K562 (cell line): ENCODE measurements at regions not wholly inside any gene's neighbourhood (a gene's known extent, or its start where the extent isn't known, plus 50 kb on each side); places are given as distances from the start of the nearest gene placed in this dataset.

ENCODE experiments used
- CHD2 ChIP-seq: IDR thresholded peaks from 2 replicates; pipeline ENCODE4 v1.6.1; 2011; ENCODE audit warnings: low read depth, low read length
- EHMT2 ChIP-seq: fragments of 450-650 bp; IDR thresholded peaks from 2 replicates; pipeline ENCODE4 v1.6.1; 2018; ENCODE audit warnings: antibody characterized with exemption
- ETV5 ChIP-seq: sonication (generic); formaldehyde crosslinking; IDR thresholded peaks from 2 replicates; pipeline ENCODE4 v1.4.0; 2020; ENCODE audit warnings: low read depth, mild to moderate bottlenecking, missing genetic modification reagents
- HMGXB4 ChIP-seq: sonication (generic); formaldehyde crosslinking; IDR thresholded peaks from 2 replicates; pipeline ENCODE4 v1.8.1; 2023; ENCODE audit warnings: mild to moderate bottlenecking, missing genetic modification reagents
- MYNN ChIP-seq, 2 experiments: sonication (generic); formaldehyde crosslinking in 1 of 2; IDR thresholded peaks; 2 replicates each; pipeline versions ENCODE4 v1.5.0 to v1.6.1; 2016 to 2020; ENCODE audit warnings: antibody characterized with exemption in 1 of 2, missing genetic modification reagents in 1 of 2
- NCOA4 ChIP-seq: fragments of 450-650 bp; IDR thresholded peaks from 2 replicates; pipeline ENCODE4 v1.6.1; 2018; ENCODE audit warnings: mild to moderate bottlenecking; ENCODE audit not compliant: partially characterized antibody
- SMAD2 ChIP-seq: fragments of 150-350 bp; IDR thresholded peaks from 2 replicates; pipeline ENCODE4 v1.6.1; 2014; ENCODE audit warnings: low read depth, mild to moderate bottlenecking, low read length
- TCF15 ChIP-seq: fragments of 250-450 bp; sonication (Bioruptor Pico); IDR thresholded peaks from 2 replicates; pipeline ENCODE4 v1.8.0; 2022; ENCODE audit warnings: moderate library complexity, mild to moderate bottlenecking, inconsistent platforms
- TSHZ1 ChIP-seq: fragments of 250-450 bp; sonication (Bioruptor Pico); IDR thresholded peaks from 2 replicates; pipeline ENCODE4 v1.4.0; 2020; ENCODE audit warnings: mild to moderate bottlenecking, moderate library complexity
- ZNF655 ChIP-seq: fragments of 250-450 bp; sonication (Bioruptor Pico); IDR thresholded peaks from 2 replicates; pipeline ENCODE4 v1.5.0; 2021

GRCh38 chr1:187646536-187647107 is 817.9 kb downstream of the PLA2G4A start (continued):
- TF ChIP-seq TSHZ1, result no peak
- no peak for TF ChIP-seq MYNN (IDR thresholded peaks at IDR 0.05)
- no peak for TF ChIP-seq MYNN (CRISPR knock-in tag; IDR thresholded peaks at IDR 0.05)
- no peak for TF ChIP-seq NCOA4
- no peak for TF ChIP-seq CHD2
- TF ChIP-seq ZNF655 (CRISPR knock-in tag), result no peak
- TF ChIP-seq SMAD2, result no peak
- no peak for TF ChIP-seq EHMT2
- no peak for TF ChIP-seq TCF15 (CRISPR knock-in tag)
- no peak for TF ChIP-seq ETV5 (CRISPR knock-in tag)
- no peak for TF ChIP-seq HMGXB4 (CRISPR knock-in tag)
